Activated CD4-positive, CD25-positive, alpha-beta regulatory T cell (primary cell): ENCODE measurements at regions not wholly inside any gene's neighbourhood (a gene's known extent, or its start where the extent isn't known, plus 50 kb on each side); places are given as distances from the start of the nearest gene placed in this dataset.
A peak's percentile ranks its signal among the peaks of the same experiment; 100 is the strongest.

ENCODE experiments used
- DNase-seq, 4 experiments: peaks; one replicate each; lab custom pipeline; 2025; lab: John Stamatoyannopoulos, UW

- no peak for DNase-seq
Observed at GRCh38 chr1:222037720-222038119, 295.8 kb upstream of the DUSP10 start.

- no peak for DNase-seq
Observed at GRCh38 chr1:222034790-222035189, 292.9 kb upstream of the DUSP10 start.

- DNase-seq: no peak
Observed at GRCh38 chr1:222033450-222033849, 291.6 kb upstream of the DUSP10 start.

GRCh38 chr1:222031318-222031717 lies 289.4 kb upstream of the DUSP10 start:
- DNase-seq: no peak

GRCh38 chr1:222028676-222029075 lies 286.8 kb upstream of the DUSP10 start:
- no peak for DNase-seq

GRCh38 chr1:222028116-222028515 lies 286.2 kb upstream of the DUSP10 start:
- no peak for DNase-seq

GRCh38 chr1:222026280-222026679 lies 284.4 kb upstream of the DUSP10 start:
- no peak for DNase-seq

GRCh38 chr1:222023025-222023424 lies 281.1 kb upstream of the DUSP10 start:
- DNase-seq: no peak

- no peak for DNase-seq
Observed at GRCh38 chr1:222021129-222021528, 279.2 kb upstream of the DUSP10 start.

GRCh38 chr1:222020553-222020952 lies 278.7 kb upstream of the DUSP10 start:
- no peak for DNase-seq

- DNase-seq: no peak
Observed at GRCh38 chr1:222019029-222019428, 277.1 kb upstream of the DUSP10 start.

- no peak for DNase-seq
Observed at GRCh38 chr1:222018041-222018440, 276.2 kb upstream of the DUSP10 start.

GRCh38 chr1:222015686-222016085 lies 273.8 kb upstream of the DUSP10 start:
- no peak for DNase-seq

GRCh38 chr1:222014001-222014400 lies 272.1 kb upstream of the DUSP10 start:
- DNase-seq: no peak

- no peak for DNase-seq
Observed at GRCh38 chr1:222012816-222013215, 270.9 kb upstream of the DUSP10 start.

GRCh38 chr1:222010306-222010705 lies 268.4 kb upstream of the DUSP10 start:
- no peak for DNase-seq

GRCh38 chr1:222009105-222009730 lies 267.3 kb upstream of the DUSP10 start:
- DNase-seq: peak in 1 of 4 experiments; percentile 2

GRCh38 chr1:222006715-222007114 lies 264.8 kb upstream of the DUSP10 start:
- DNase-seq: no peak

GRCh38 chr1:222004784-222005183 lies 262.9 kb upstream of the DUSP10 start:
- no peak for DNase-seq

GRCh38 chr1:222004034-222004433 lies 262.1 kb upstream of the DUSP10 start:
- DNase-seq: no peak

- DNase-seq: no peak
Observed at GRCh38 chr1:222002503-222002902, 260.6 kb upstream of the DUSP10 start.

GRCh38 chr1:222000131-222000530 lies 258.2 kb upstream of the DUSP10 start:
- DNase-seq: no peak

GRCh38 chr1:221998781-221999180 lies 256.9 kb upstream of the DUSP10 start:
- DNase-seq: no peak

- DNase-seq: no peak
Observed at GRCh38 chr1:221998186-221998612, 256.3 kb upstream of the DUSP10 start.
